HepG2 (cell line): ENCODE measurements at regions not wholly inside any gene's neighbourhood (a gene's known extent, or its start where the extent isn't known, plus 50 kb on each side); places are given as distances from the start of the nearest gene placed in this dataset.
"Not testable (repeated sequence)": the region's sequence is repeated elsewhere in the genome, so short reads cannot be mapped to it uniquely, and the experiment has no call there.

Source experiments
- ATAC-seq: fragments of 200-7000 bp; cut with Tn5 transposase; 3 replicates; pipeline ENCODE4 v1.9.1; 2020; ENCODE audit warnings: mild to moderate bottlenecking, moderate library complexity
- BruUV-seq: library from RNA; stranded (reverse); fragments of 400-500 nt; replicated peaks from 2 replicates; lab custom pipeline; 2021; lab: Mats Ljungman, UMichigan
- CTCF ChIA-PET: fragments of 300-600 bp; formaldehyde crosslinking; extraction: SDS; loops from one replicate; lab custom pipeline; 2021; ENCODE audit warnings: low total read pairs, inconsistent platforms, low intra/inter-chr PET ratio; lab: Yijun Ruan, JAX
- POLR2A ChIA-PET: fragments of 350-600 bp; sonication (Branson Sonifier 250); formaldehyde crosslinking; loops from one replicate; lab custom pipeline; 2020; ENCODE audit warnings: antibody characterized with exemption, inconsistent platforms; lab: Yijun Ruan, JAX
- DNase-seq: peaks from one replicate; pipeline ENCODE4 v3.0.0-alpha.2; 2015; ENCODE audit warnings: low spot score
- FAIRE-seq: peaks from 3 replicates; lab custom pipeline; 2011; peaks lifted over from hg19 to GRCh38; lab: Jason Lieb, UNC
- H2AFZ ChIP-seq: one replicate; pipeline ENCODE4 v1.6.1; 2011; ENCODE audit warnings: low read length, inconsistent platforms
- H3K27ac ChIP-seq: fragments of 300-600 bp; 3 replicates; pipeline ENCODE4 v1.8.0; 2011; ENCODE audit warnings: mixed run types, mild to moderate bottlenecking, mixed read lengths, low read length, inconsistent platforms; ENCODE audit not compliant: insufficient read depth; ENCODE audit errors: extremely low read length
- H3K27me3 ChIP-seq, 2 experiments: fragments of 200-600 bp in 1 of 2; 2 replicates in 1 of 2; 3 replicates in 1 of 2; pipeline versions ENCODE4 v1.6.0 to v1.8.0; 2011; ENCODE audit warnings: low read length in 2 of 2, mild to moderate bottlenecking in 2 of 2, moderate library complexity in 2 of 2, inconsistent platforms in 1 of 2; ENCODE audit not compliant: insufficient read depth in 2 of 2, control insufficient read depth in 1 of 2
- H3K36me3 ChIP-seq, 2 experiments: fragments of 200-600 bp in 1 of 2; replicated peaks in 1 of 2; 2 replicates in 1 of 2; 3 replicates in 1 of 2; pipeline versions ENCODE4 v1.5.1 to v1.8.0; 2011; ENCODE audit warnings: low read length in 2 of 2, inconsistent platforms in 1 of 2; ENCODE audit not compliant: insufficient read depth in 2 of 2, control insufficient read depth in 1 of 2
- H3K4me1 ChIP-seq: 2 replicates; pipeline ENCODE4 v1.5.1; 2012; ENCODE audit warnings: low read length, inconsistent platforms; ENCODE audit not compliant: insufficient read depth
- H3K4me2 ChIP-seq: 2 replicates; pipeline ENCODE4 v1.6.0; 2011; ENCODE audit warnings: low read depth, low read length, inconsistent platforms
- H3K4me3 ChIP-seq, 3 experiments: fragments of 200-600 bp in 1 of 3; sonication (generic), shearing (Covaris generic) in 1 of 3; replicated peaks in 1 of 3; 2 replicates each; pipeline ENCODE4 v1.5.1; 2011 to 2016; ENCODE audit warnings: low read length in 3 of 3, inconsistent platforms in 2 of 3, low read depth in 2 of 3, mild to moderate bottlenecking in 2 of 3, control low read depth in 1 of 3, mixed read lengths in 1 of 3; ENCODE audit not compliant: insufficient read depth in 1 of 3
- H3K79me2 ChIP-seq: one replicate; pipeline ENCODE4 v1.6.1; 2011; ENCODE audit warnings: low read length, inconsistent platforms; ENCODE audit not compliant: insufficient read depth
- H3K9ac ChIP-seq: 2 replicates; pipeline ENCODE4 v1.6.0; 2011; ENCODE audit warnings: mild to moderate bottlenecking, low read depth, low read length, inconsistent platforms; ENCODE audit not compliant: insufficient read depth
- H3K9me3 ChIP-seq: 2 replicates; pipeline ENCODE4 v1.5.1; 2012; ENCODE audit warnings: mild to moderate bottlenecking, low read length
- H4K20me1 ChIP-seq: 2 replicates; pipeline ENCODE4 v1.6.0; 2011; ENCODE audit warnings: inconsistent platforms, mild to moderate bottlenecking, low read length, moderate library complexity; ENCODE audit not compliant: insufficient read depth
- ATRX ChIP-seq: sonication (generic); formaldehyde crosslinking; IDR thresholded peaks from 2 replicates; pipeline ENCODE4 v1.4.0; 2020; ENCODE audit warnings: missing genetic modification reagents, borderline replicate concordance
- HMG20B ChIP-seq: conservative IDR thresholded peaks from 2 replicates; pipeline ENCODE4 v1.6.1; 2016; ENCODE audit warnings: missing genetic modification reagents, missing compliant biosample characterization
- ZBTB7B ChIP-seq: sonication (generic); formaldehyde crosslinking; IDR thresholded peaks from 2 replicates; pipeline ENCODE4 v1.4.0; 2020; ENCODE audit warnings: missing genetic modification reagents
- WGBS: methylation state at CpG from one replicate; pipeline ENCODE4 v1.1.6; 2017; ENCODE audit warnings: low lambda C conversion rate; 5-methylcytosine and 5-hydroxymethylcytosine counted together
- in situ Hi-C: cut with HindIII; loops from 2 replicates; pipeline ENCODE4 v1.10.0; 2017; ENCODE audit warnings: low pct_unique_long_range_greater_than_20kb; ENCODE audit not compliant: extremely low pct_ligation_motif_present
- intact Hi-C: fragments of 100-400 bp; cut with micrococcal nuclease; formaldehyde crosslinking; loops from one replicate; pipeline ENCODE4 v1.10.0; 2022; ENCODE audit not compliant: unreplicated experiment

DNA sequence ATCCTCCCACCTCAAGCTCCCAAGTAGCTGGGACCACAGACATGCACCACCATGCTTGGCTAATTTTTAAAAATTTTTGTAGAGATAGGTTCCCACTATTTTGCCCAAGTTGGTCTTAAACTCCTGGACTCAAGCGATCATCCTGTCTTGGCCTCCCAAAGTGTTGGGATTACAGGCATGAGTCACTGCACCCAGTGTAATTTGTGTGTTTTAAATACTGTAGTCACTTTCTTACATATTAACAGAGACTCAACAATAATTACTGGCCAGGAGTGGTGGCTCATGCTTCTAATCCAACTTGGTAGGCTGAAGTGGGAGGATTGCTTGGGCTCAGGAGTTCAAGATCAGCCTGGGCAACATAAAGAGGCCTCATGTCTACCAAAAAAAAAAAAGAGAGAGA, 293.0 kb downstream of the RDH14 start:
- Histone ChIP-seq H2AFZ (no peak overlapping the region), H3K9me3 (no peaks in the 10 kb centered on the region), H3K79me2 (no peaks in the 10 kb centered on the region), H3K4me2 (no peak overlapping the region), H4K20me1 (no peaks in the 10 kb centered on the region), H3K4me1 (no peaks in the 10 kb centered on the region), H3K9ac (no peak overlapping the region), H3K4me3 (no peak overlapping the region), H3K27ac (no peak overlapping the region), H3K27me3 (no peaks in the 10 kb centered on the region), H3K36me3 (no peaks in the 10 kb centered on the region)
- in situ Hi-C loops (no loop called here), intact Hi-C loops (no loop called here)
- no TSS peak for BruUV-seq
- WGBS = 63% methylated on average over 1 of the region's 1 CpG
- DNase-seq (no peak), FAIRE-seq (no peak), ATAC-seq (no peak)
- CTCF ChIA-PET = no interaction called here
- TF ChIP-seq ATRX (no peak), HMG20B (CRISPR knock-in tag) (no peak), ZBTB7B (CRISPR knock-in tag) (no peak)
- POLR2A ChIA-PET = no interaction called here

GRCh38 chr2:18266699-18267098, 293.8 kb downstream of the RDH14 start:
- H3K9ac ChIP-seq, CTCF ChIA-PET, H3K9me3 ChIP-seq, ATAC-seq, in situ Hi-C loops, H3K4me3 ChIP-seq, H3K4me2 ChIP-seq, H3K27me3 ChIP-seq, FAIRE-seq, H4K20me1 ChIP-seq, POLR2A ChIA-PET, H3K27ac ChIP-seq, intact Hi-C loops, H3K79me2 ChIP-seq, H3K36me3 ChIP-seq, BruUV-seq, H3K4me1 ChIP-seq, H2AFZ ChIP-seq, DNase-seq: not testable (repeated sequence)
- WGBS = 36% methylated on average over 8 of the region's 8 CpGs
